ENCODE measurements at regions not wholly inside any gene's neighbourhood (a gene's known extent, or its start where the extent isn't known, plus 50 kb on each side); places are given as distances from the start of the nearest gene placed in this dataset.

GRCh38 chr2:49369650-49370049, 215.3 kb upstream of the FSHR start:
- TF ChIP-seq CTCF (IDR thresholded peaks at IDR 0.05) (no peak), POLR2AphosphoS5 (IDR thresholded peaks at IDR 0.05) (no peak), EP300 (IDR thresholded peaks at IDR 0.05) (no peak), POLR2A (IDR thresholded peaks at IDR 0.05) (no peak)
